GM21447 (cell line): ENCODE measurements at regions not wholly inside any gene's neighbourhood (a gene's known extent, or its start where the extent isn't known, plus 50 kb on each side); places are given as distances from the start of the nearest gene placed in this dataset.

Source experiments
- ATAC-seq: cut with Tn5 transposase; IDR thresholded peaks from one replicate; pipeline ENCODE4 v1.9.1; 2021; ENCODE audit not compliant: unreplicated experiment

GRCh38 chr17:63125987-63126386 lies 160.0 kb downstream of the TANC2 start:
- ATAC-seq = no peak

GRCh38 chr17:63126607-63127006 lies 160.6 kb downstream of the TANC2 start:
- no peak for ATAC-seq

GRCh38 chr17:63132459-63132911 lies 166.4 kb downstream of the TANC2 start:
- no peak for ATAC-seq

- ATAC-seq = no peak
These were observed 167.5 kb downstream of the TANC2 start for GRCh38 chr17:63133491-63133890.

- no peak for ATAC-seq
These were observed 168.8 kb downstream of the TANC2 start for GRCh38 chr17:63134867-63135266.

GRCh38 chr17:63136369-63137012 lies 170.5 kb downstream of the TANC2 start:
- no peak for ATAC-seq

GRCh38 chr17:63137163-63137562 lies 171.1 kb downstream of the TANC2 start:
- no peak for ATAC-seq

- ATAC-seq = no peak
These were observed 172.7 kb downstream of the TANC2 start for GRCh38 chr17:63138713-63139112.

GRCh38 chr17:63139356-63139755 lies 173.3 kb downstream of the TANC2 start:
- ATAC-seq = no peak

- ATAC-seq = no peak
These were observed 174.2 kb downstream of the TANC2 start for GRCh38 chr17:63140255-63140654.

GRCh38 chr17:63142836-63143235 lies 176.8 kb downstream of the TANC2 start:
- ATAC-seq = no peak

GRCh38 chr17:63150490-63150889 lies 184.5 kb downstream of the TANC2 start:
- no peak for ATAC-seq

- no peak for ATAC-seq
These were observed 185.0 kb downstream of the TANC2 start for GRCh38 chr17:63150994-63151464.

GRCh38 chr17:63151941-63152523 lies 186.0 kb downstream of the TANC2 start:
- ATAC-seq = no peak

- no peak for ATAC-seq
These were observed 187.5 kb downstream of the TANC2 start for GRCh38 chr17:63153488-63153887.

GRCh38 chr17:63154586-63155244 lies 188.7 kb downstream of the TANC2 start:
- no peak for ATAC-seq

- no peak for ATAC-seq
These were observed 191.0 kb downstream of the TANC2 start for GRCh38 chr17:63156986-63157385.

GRCh38 chr17:63162406-63163157 lies 196.5 kb downstream of the TANC2 start:
- no peak for ATAC-seq

GRCh38 chr17:63163158-63163520 lies 197.1 kb downstream of the TANC2 start:
- no peak for ATAC-seq

GRCh38 chr17:63165400-63165799 lies 199.4 kb downstream of the TANC2 start:
- no peak for ATAC-seq

GRCh38 chr17:63170795-63171194 lies 204.8 kb downstream of the TANC2 start:
- no peak for ATAC-seq
